Keratinocyte (primary cell): ENCODE measurements at regions not wholly inside any gene's neighbourhood (a gene's known extent, or its start where the extent isn't known, plus 50 kb on each side); places are given as distances from the start of the nearest gene placed in this dataset.

Source experiments
- CTCF ChIP-seq, 3 experiments: IDR thresholded peaks in 1 of 3; conservative IDR thresholded peaks in 1 of 3; optimal IDR thresholded peaks in 1 of 3; 2 replicates in 2 of 3; 3 replicates in 1 of 3; pipeline versions ENCODE3 to v1.5.1; 2011; ENCODE audit warnings: low read length in 3 of 3, mild to moderate bottlenecking in 3 of 3, moderate library complexity in 2 of 3, control low read depth in 1 of 3, inconsistent platforms in 1 of 3; ENCODE audit not compliant: insufficient read depth in 2 of 3; ENCODE audit errors: extremely low read depth in 1 of 3
- EZH2 ChIP-seq: IDR thresholded peaks from one replicate; pipeline ENCODE4 v1.6.1; 2012; ENCODE audit warnings: inconsistent platforms, mild to moderate bottlenecking, low read length, moderate library complexity

- TF ChIP-seq CTCF (optimal IDR thresholded peaks at IDR 0.05 in 1 of 3, IDR thresholded peaks at IDR 0.05 in 1 of 3, conservative IDR thresholded peaks at IDR 0.05 in 1 of 3; ENCODE audit: extremely low read depth in 1 of 3, insufficient read depth in 2 of 3, low read length in 3 of 3) (no peak), EZH2 (no peak)
Measured at GRCh38 chr11:95443386-95443785, 212.4 kb upstream of the SESN3 start.
